AG20443 (cell line): ENCODE measurements at regions not wholly inside any gene's neighbourhood (a gene's known extent, or its start where the extent isn't known, plus 50 kb on each side); places are given as distances from the start of the nearest gene placed in this dataset.
"Not testable (repeated sequence)": the region's sequence is repeated elsewhere in the genome, so short reads cannot be mapped to it uniquely, and the experiment has no call there.

Source experiments
- DNase-seq: peaks from one replicate; pipeline ENCODE4 v3.0.0; 2012; ENCODE audit warnings: low spot score, mixed read lengths

DNA sequence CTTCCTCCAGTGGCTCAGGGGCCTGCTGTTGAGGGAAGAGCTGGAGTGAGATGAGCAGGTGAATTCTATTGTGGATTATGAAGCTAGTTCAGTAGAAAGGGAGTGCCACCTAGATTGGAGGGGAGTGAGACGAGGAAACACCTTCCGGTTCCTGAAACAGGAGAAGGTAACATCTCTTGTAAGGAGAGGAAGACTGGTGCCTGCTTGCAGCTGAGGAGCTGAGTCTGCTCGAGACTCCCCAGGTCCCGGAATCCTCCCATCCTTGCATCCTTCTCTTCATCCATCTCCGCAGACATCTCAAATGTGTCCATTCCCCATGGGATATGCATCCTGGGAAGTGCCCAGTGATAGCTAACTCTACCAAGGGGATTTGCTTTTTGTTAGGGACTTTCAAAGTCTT, 242.9 kb upstream of the ZFP64 start:
- no peak for DNase-seq

- no peak for DNase-seq
These were observed 242.5 kb upstream of the ZFP64 start for GRCh38 chr20:52434041-52434425.

GRCh38 chr20:52433326-52434040, 241.9 kb upstream of the ZFP64 start:
- no peak for DNase-seq

DNA sequence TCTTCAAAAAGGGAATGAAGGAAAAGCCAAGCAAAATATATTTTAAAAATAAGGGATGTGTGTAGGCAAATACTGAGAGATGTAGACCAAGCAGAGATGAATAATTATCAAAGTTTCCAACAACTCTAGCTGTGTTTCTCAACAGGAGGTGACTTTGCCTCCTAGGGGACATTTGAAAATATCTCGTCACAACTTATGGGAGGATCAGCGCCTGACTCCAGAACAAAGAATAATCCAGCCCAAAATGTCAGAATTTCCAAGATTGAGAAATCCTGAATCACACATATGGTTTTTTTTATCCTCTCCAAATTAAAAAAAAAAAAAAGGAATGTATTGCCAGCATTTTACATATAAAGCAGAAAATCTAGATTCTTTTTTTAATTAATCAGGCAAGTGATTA, 241.2 kb upstream of the ZFP64 start:
- peak; percentile 69 for DNase-seq

- no peak for DNase-seq
These were observed 237.4 kb upstream of the ZFP64 start for GRCh38 chr20:52429029-52429428.

DNA sequence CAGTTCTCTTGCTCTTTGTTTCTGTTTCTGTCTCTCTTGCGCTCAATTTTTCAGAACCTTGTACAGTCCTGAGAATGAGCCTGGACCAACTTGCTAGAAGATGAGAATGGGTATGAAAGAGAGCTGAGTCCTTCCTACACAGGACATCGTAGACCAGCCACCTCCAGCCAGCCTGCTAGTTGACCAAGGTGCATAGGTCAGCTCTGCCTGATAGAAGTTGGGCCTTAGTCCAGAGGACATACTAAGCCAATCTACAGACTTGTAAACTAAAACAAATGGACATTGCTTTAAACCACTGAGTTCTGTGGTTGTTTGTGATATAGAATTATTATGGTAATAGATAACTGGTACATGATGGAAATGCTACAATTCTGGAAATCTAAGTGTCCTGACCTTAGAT, 236.4 kb upstream of the ZFP64 start:
- DNase-seq, result no peak

- no peak for DNase-seq
These were observed 235.3 kb upstream of the ZFP64 start for GRCh38 chr20:52426856-52427255.

GRCh38 chr20:52425701-52426100, 234.1 kb upstream of the ZFP64 start:
- DNase-seq, result peak; percentile 25

DNA sequence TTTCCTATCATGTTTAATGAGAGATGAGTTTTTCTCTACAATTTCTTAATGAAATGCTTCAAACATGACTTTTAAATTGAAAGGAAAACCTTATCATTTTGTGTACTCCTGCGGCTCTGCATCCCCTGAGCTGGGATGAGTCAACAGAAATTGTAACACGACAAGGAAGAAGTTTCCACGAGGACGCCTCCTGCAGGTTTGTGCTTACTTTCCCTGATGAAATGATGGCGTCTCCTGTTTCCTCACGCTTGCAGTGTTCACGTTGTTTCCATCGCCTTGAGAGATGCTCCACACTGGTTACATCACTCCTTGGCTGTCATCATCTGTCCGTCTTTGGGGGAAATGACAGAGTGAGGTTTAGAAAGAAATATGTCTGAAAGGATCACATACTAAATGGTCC, 233.7 kb upstream of the ZFP64 start:
- DNase-seq, result peak; percentile 61

GRCh38 chr20:52424357-52424942, 232.9 kb upstream of the ZFP64 start:
- DNase-seq, result not testable (repeated sequence)

- DNase-seq, result not testable (repeated sequence)
These were observed 232.1 kb upstream of the ZFP64 start for GRCh38 chr20:52423536-52424140.

GRCh38 chr20:52422574-52423336, 231.2 kb upstream of the ZFP64 start:
- DNase-seq, result no peak

DNA sequence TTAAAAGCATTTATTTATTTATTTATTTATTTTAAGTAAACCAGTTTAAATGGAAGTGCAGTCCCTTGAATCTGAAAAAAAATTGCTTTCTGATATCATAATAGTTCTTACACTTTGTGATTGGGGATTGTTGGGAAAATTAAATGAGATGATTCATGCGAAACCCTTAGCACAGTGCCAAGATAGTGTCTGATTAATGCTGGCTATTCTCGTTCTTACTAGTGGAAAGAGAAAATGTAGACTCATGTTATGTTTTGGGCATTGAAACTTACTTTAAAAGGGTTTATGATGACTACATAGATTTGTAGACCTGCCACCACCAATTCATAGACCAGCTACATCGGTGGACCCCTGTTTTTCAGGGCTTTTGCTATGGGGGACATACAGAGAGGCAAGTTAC, 229.2 kb upstream of the ZFP64 start:
- peak; percentile 47 for DNase-seq

DNA sequence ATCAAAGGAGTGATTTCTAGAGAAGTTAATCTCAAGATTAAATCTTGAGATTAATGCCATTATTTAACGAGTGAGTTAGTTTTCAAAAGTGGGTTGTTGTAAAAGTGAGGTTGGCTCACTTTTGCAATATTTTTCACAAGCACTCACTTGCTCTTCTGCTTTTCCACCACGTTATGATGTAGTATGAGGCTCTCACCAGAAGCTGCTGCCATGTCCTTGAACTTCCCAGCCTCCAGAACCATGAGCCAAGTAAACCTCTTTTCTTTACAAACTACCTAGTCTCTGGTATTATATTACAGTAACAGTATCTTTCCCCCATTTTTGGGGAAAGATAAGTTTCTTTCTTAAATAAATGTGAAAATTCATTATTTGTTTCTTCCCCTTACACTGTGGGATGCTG, 227.6 kb upstream of the ZFP64 start:
- no peak for DNase-seq

DNA sequence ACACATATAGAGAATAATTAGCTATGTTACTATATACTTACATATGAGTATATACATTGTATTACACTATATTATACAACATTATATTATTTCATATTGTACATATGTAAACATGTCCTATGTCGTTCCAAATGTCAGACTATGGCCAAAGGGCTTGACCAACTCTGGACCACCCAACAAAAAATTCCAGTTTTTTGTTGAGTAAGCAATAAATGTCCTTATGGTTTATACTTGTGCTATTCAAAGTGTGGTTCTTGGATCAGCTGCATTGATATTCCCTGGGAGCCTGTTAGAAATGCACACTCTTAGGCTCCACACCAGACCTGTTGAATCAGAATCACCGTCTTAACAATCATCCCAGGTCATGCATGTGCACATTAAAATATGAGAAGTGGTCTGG, 225.4 kb upstream of the ZFP64 start:
- DNase-seq, result no peak

DNA sequence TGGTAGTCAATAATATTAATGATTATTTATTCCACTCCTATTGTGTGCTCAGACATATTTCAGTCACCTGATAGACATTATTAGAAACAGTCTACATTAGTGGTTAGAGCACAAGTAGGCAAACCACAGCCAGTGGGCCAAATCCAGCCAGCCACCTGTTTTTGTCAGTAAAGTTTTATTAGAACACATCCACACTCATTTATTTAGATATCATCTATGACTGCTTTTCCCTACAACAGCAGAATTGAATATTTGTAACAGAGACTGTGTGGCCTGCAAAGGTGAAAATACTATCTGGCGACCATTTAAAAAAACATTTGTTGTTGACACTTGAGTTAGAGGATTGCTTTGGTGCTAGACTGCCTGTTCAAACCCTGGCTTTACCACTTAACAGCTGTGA, 220.0 kb upstream of the ZFP64 start:
- DNase-seq, result no peak

GRCh38 chr20:52410731-52411234, 219.2 kb upstream of the ZFP64 start:
- peak; percentile 56 for DNase-seq

DNA sequence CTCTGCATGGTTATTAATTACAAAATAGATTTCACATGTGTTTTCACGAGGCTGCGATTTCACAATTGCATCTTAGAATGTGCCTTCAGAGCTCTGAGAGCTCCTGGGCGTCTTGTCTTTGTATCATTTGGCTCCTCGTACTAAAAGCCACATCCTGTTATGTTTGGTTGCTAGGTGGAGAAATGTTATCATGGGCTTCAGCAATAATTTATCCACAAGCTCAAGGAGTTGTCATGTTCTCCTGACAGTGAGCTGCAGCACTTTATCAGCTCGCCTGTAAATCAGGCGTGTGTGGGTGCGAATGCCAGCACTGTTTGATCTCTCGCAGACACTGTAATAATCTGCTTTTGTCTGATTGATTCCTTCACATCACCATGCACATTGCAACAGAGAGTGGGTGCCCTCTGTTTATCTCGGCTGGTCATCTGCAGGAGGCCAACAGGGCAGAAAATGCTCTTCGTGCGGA, 218.6 kb upstream of the ZFP64 start:
- DNase-seq, result peak; percentile 76

GRCh38 chr20:52405986-52406385, 214.4 kb upstream of the ZFP64 start:
- DNase-seq, result no peak

GRCh38 chr20:52405417-52405816, 213.8 kb upstream of the ZFP64 start:
- no peak for DNase-seq

DNA sequence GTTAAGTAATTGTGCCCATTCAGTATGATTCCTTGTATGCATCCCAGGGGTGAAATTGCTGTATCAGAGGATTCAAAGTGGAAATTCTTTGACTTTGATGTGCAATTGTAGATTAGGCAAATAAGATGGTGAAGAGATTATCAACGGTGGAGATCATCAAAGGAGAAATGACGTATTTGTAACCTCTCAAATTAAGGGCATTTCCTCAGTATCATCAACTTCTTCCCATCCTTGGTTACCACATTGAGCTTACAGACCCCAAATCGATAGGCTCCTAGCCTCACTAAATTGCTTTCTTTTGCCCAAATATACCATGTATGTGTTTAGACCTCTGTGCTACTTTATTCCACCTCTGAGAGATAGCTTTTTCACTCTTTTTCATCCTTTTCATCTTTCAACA, 213.1 kb upstream of the ZFP64 start:
- no peak for DNase-seq

- no peak for DNase-seq
These were observed 211.4 kb upstream of the ZFP64 start for GRCh38 chr20:52402950-52403349.

DNA sequence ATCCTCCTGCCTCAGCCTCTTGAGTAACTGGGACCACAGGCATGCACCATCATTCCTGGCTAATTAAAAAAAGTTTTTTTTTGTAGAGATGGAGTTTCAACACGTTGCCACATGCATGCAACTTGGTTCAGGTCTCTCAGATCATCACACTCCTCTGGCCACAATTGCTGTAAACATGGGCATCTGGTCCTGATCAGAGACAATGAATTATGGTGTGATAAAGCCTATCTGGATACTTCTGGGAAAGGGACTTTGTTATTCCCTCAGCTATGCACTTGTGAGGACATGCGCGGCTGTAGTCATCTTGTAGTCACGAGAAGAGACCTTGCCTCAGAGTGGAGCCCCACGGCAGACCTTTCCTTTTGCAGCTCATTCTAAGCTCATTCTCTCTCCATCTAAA, 210.9 kb upstream of the ZFP64 start:
- peak; percentile 69 for DNase-seq
